Neutrophil (primary cell): ENCODE measurements at regions not wholly inside any gene's neighbourhood (a gene's known extent, or its start where the extent isn't known, plus 50 kb on each side); places are given as distances from the start of the nearest gene placed in this dataset.

ENCODE experiments used
- H3K27ac ChIP-seq: fragments of 200-600 bp; sonication (generic); 2 replicates; pipeline ENCODE4 v1.5.1; 2016; ENCODE audit warnings: mild to moderate bottlenecking, moderate library complexity
- H3K27me3 ChIP-seq: fragments of 200-600 bp; sonication (generic); 2 replicates; pipeline ENCODE4 v1.6.0; 2016; ENCODE audit warnings: mild to moderate bottlenecking
- H3K36me3 ChIP-seq: fragments of 200-600 bp; sonication (generic); 2 replicates; pipeline ENCODE4 v1.5.1; 2017
- H3K4me1 ChIP-seq, 2 experiments: fragments of 200-600 bp in 1 of 2; sonication (generic) in 1 of 2; 1 replicate in 1 of 2; 2 replicates in 1 of 2; pipeline versions ENCODE4 v1.5.1 to v1.6.1; 2013 to 2016; ENCODE audit warnings: low read depth in 1 of 2, low read length in 1 of 2, mild to moderate bottlenecking in 1 of 2, moderate library complexity in 1 of 2; ENCODE audit not compliant: control insufficient read depth in 1 of 2, insufficient read depth in 1 of 2
- H3K4me3 ChIP-seq, 2 experiments: fragments of 200-600 bp in 1 of 2; sonication (generic) in 1 of 2; 1 replicate in 1 of 2; 2 replicates in 1 of 2; pipeline ENCODE4 v1.5.1; 2013 to 2016; ENCODE audit warnings: low read depth in 1 of 2, low read length in 1 of 2, mild to moderate bottlenecking in 1 of 2, moderate library complexity in 1 of 2
- H3K9me3 ChIP-seq: fragments of 200-600 bp; sonication (generic); 2 replicates; pipeline ENCODE4 v1.5.1; 2016
- TF ChIP-seq, protein P1 (sequence below): fragments of 200-600 bp; sonication (generic); IDR thresholded peaks from 2 replicates; pipeline ENCODE4 v1.5.1; 2016; ENCODE audit warnings: antibody characterized with exemption

GRCh38 chr2:238589591-238590460 is 163.1 kb downstream of the ASB1 start:
- TF ChIP-seq, protein P1, sequence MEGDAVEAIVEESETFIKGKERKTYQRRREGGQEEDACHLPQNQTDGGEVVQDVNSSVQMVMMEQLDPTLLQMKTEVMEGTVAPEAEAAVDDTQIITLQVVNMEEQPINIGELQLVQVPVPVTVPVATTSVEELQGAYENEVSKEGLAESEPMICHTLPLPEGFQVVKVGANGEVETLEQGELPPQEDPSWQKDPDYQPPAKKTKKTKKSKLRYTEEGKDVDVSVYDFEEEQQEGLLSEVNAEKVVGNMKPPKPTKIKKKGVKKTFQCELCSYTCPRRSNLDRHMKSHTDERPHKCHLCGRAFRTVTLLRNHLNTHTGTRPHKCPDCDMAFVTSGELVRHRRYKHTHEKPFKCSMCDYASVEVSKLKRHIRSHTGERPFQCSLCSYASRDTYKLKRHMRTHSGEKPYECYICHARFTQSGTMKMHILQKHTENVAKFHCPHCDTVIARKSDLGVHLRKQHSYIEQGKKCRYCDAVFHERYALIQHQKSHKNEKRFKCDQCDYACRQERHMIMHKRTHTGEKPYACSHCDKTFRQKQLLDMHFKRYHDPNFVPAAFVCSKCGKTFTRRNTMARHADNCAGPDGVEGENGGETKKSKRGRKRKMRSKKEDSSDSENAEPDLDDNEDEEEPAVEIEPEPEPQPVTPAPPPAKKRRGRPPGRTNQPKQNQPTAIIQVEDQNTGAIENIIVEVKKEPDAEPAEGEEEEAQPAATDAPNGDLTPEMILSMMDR = no peak
- no peaks in the 10 kb centered on the region for H3K27me3 ChIP-seq
- no peak overlapping the region for H3K27ac ChIP-seq
- no peaks in the 10 kb centered on the region for H3K36me3 ChIP-seq
- no peaks in the 10 kb centered on the region for H3K4me1 ChIP-seq
- no peak overlapping the region for H3K4me3 ChIP-seq
- H3K9me3 ChIP-seq = no peaks in the 10 kb centered on the region

GRCh38 chr2:238591732-238592131 is 165.0 kb downstream of the ASB1 start:
- TF ChIP-seq, protein P1 = no peak
- Histone ChIP-seq H3K27ac (no peak overlapping the region), H3K27me3 (no peaks in the 10 kb centered on the region), H3K9me3 (no peaks in the 10 kb centered on the region), H3K4me1 (no peaks in the 10 kb centered on the region), H3K4me3 (no peak overlapping the region), H3K36me3 (no peaks in the 10 kb centered on the region)

GRCh38 chr2:238593236-238593635 is 166.5 kb downstream of the ASB1 start:
- Histone ChIP-seq H3K4me3 (no peak overlapping the region), H3K27me3 (no peaks in the 10 kb centered on the region), H3K36me3 (no peaks in the 10 kb centered on the region), H3K4me1 (no peaks in the 10 kb centered on the region), H3K27ac (no peak overlapping the region), H3K9me3 (no peaks in the 10 kb centered on the region)
- TF ChIP-seq, protein P1 = no peak

DNA sequence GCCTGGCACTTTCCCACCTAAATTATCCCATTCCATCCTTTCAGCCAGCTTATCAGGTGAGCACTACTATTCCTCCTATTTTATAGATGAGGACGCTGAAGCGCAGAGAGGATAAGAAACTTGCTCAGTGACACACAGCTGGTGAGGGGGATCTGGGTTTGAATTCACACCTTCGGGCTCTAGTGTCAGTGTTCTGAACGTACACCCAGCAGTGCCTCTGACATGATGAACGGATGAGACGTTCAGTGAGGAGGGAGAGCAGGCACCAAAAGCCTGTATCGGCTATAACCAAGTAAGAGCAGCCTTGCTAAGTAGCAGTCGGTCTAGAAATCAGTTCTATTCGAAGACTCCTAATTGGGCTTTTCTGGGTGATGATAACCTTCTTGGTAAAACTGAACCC is 167.0 kb downstream of the ASB1 start:
- H3K4me1 ChIP-seq = no peaks in the 10 kb centered on the region
- no peaks in the 10 kb centered on the region for H3K36me3 ChIP-seq
- H3K9me3 ChIP-seq = no peaks in the 10 kb centered on the region
- H3K27me3 ChIP-seq = no peaks in the 10 kb centered on the region
- no peak overlapping the region for H3K27ac ChIP-seq
- H3K4me3 ChIP-seq = no peak overlapping the region
- TF ChIP-seq, protein P1 = no peak

GRCh38 chr2:238594796-238595749 is 168.3 kb downstream of the ASB1 start:
- Histone ChIP-seq H3K27ac (no peak overlapping the region), H3K4me3 (no peak overlapping the region), H3K36me3 (no peaks in the 10 kb centered on the region), H3K27me3 (no peaks in the 10 kb centered on the region), H3K9me3 (no peaks in the 10 kb centered on the region), H3K4me1 (no peaks in the 10 kb centered on the region)
- TF ChIP-seq, protein P1 = no peak
